ENCODE measurements at regions not wholly inside any gene's neighbourhood (a gene's known extent, or its start where the extent isn't known, plus 50 kb on each side); places are given as distances from the start of the nearest gene placed in this dataset.

- TF ChIP-seq EZH2 (IDR thresholded peaks at IDR 0.05; ENCODE audit: low read depth, low read length, severe bottlenecking) (no peak), CHD7 (IDR thresholded peaks at IDR 0.05; ENCODE audit: insufficient replicate concordance, low read length) (no peak)
Observed at GRCh38 chr6:145068577-145068976, 666.7 kb downstream of the EPM2A start (continued).

All from H1 (cell line).